Activated naive CD4-positive, alpha-beta T cell treated with anti-CD3 and anti-CD28 coated beads, Interleukin-2, amount 10 ng/mL, durations not matched to agents 7 days and 5 days (primary cell): ENCODE measurements at regions not wholly inside any gene's neighbourhood (a gene's known extent, or its start where the extent isn't known, plus 50 kb on each side); places are given as distances from the start of the nearest gene placed in this dataset.
"Not testable (repeated sequence)": the region's sequence is repeated elsewhere in the genome, so short reads cannot be mapped to it uniquely, and the experiment has no call there.

ENCODE experiments used
- CTCF ChIA-PET: fragments of 350-600 bp; sonication (Branson Sonifier 250); formaldehyde crosslinking; loops from one replicate; lab custom pipeline; 2021; ENCODE audit warnings: antibody characterized with exemption; lab: Charles Lee
- DNase-seq: peaks from one replicate; pipeline ENCODE4 v3.0.0-alpha.2; 2020
- H3K27ac Mint-ChIP-seq: one replicate; pipeline ENCODE4 v1.8.0; 2021; ENCODE audit warnings: mild to moderate bottlenecking, moderate library complexity, mixed read lengths
- H3K27me3 Mint-ChIP-seq: one replicate; pipeline ENCODE4 v1.8.0; 2021; ENCODE audit warnings: mild to moderate bottlenecking, mixed read lengths
- H3K36me3 Mint-ChIP-seq: one replicate; pipeline ENCODE4 v1.8.0; 2021; ENCODE audit warnings: mixed read lengths
- H3K4me1 Mint-ChIP-seq: one replicate; pipeline ENCODE4 v1.8.0; 2021; ENCODE audit warnings: mixed read lengths
- H3K4me3 Mint-ChIP-seq: one replicate; pipeline ENCODE4 v1.8.0; 2021; ENCODE audit warnings: mild to moderate bottlenecking, moderate library complexity, mixed read lengths
- H3K9me3 Mint-ChIP-seq: one replicate; pipeline ENCODE4 v1.8.0; 2021; ENCODE audit warnings: mixed read lengths

DNA sequence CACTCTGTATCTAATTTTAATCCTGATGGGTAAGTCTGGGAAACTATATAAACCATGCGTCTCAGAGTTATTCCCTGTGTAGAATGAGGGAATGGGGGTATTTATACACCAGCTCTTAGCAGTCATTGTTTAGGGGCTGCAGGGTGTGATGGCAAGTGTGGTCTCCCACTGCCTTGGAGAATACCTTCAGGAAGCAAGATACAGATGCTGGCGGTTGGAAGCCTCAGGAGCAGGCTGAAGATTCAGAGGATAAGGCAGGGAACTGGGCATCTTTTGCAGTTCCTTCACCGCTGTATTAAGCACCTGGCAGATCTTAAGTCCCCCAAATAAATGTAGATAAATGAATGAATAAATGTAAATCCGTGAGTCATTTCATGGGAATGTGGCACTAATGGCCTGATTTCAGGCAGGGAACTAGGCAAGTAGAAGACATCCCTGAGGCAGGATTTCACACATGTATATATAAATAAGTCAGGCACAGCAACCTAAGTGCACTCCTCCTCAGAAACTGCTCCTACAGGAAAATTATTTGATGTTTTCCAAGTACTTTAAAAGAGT lies 209.2 kb upstream of the GADL1 start:
- no peak for DNase-seq
- H3K9me3 Mint-ChIP-seq: peaks cover 1% of the 10 kb centered on the region
- H3K36me3 Mint-ChIP-seq: no peaks in the 10 kb centered on the region
- peaks cover 16% of the 10 kb centered on the region for H3K4me1 Mint-ChIP-seq
- H3K27ac Mint-ChIP-seq: no peak overlapping the region
- CTCF ChIA-PET: no interaction called here
- H3K4me3 Mint-ChIP-seq: no peak overlapping the region
- H3K27me3 Mint-ChIP-seq: no peaks in the 10 kb centered on the region

DNA sequence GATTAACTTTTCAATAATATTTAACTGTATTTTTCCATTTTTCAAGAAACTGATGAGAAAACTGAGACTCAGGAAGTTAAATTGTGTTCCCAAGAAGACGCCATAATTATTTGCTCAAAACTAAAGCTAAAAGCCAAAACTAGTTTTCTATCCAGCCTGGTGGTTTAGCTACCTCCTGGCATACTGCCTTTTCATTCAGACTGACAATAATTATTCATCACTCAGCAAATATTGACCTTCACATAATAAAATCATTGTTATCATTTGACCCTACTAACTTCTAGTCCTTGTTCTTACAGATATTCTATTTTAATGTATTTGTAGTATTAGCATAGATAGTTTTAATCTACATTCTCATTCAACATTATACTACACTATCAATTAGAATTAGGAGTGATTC lies 210.6 kb upstream of the GADL1 start:
- H3K36me3 Mint-ChIP-seq: no peaks in the 10 kb centered on the region
- peaks cover 1% of the 10 kb centered on the region for H3K9me3 Mint-ChIP-seq
- H3K27me3 Mint-ChIP-seq: no peaks in the 10 kb centered on the region
- H3K4me3 Mint-ChIP-seq: no peak overlapping the region
- H3K27ac Mint-ChIP-seq: no peak overlapping the region
- no peak for DNase-seq
- CTCF ChIA-PET: interaction anchor here (0.9 to 1.0 kb wide), 2 partner anchors 9 to 11 kb away, joined by 3 to 4 read pairs; no protein-coding TSS in a partner anchor
- H3K4me1 Mint-ChIP-seq: peaks cover 16% of the 10 kb centered on the region

DNA sequence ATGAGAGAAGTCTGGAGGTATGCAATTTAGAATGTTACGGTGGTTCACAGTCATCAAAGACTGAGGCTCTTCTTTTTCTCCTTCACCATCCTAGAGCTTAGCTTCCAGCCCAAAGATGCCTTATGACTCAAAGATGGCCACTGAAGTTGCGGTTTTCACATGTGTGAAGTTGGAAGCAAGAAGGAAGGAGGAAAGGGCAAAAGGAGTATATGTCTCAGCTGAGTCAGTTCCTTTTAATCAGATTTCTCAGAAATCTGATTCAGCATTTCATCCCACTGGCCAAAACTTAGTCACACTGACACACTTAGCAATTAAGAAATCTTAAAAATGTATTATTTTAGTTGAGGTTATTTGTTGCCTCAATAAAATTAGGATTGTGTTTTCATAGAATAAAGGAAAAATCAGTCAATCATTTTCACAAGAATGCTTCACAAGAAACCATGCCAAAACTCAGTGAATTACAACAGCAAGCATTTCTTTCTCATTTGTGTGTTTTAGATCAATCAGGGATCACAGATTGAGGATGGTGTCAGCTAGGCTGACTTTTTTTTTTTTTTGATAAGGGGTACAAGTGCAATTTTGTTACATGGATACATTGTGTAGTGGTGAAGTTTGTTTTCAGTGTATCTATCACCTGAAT lies 211.1 kb upstream of the GADL1 start:
- CTCF ChIA-PET: interaction anchor here (0.9 to 1.0 kb wide), 2 partner anchors 9 to 12 kb away, joined by 3 to 4 read pairs; no protein-coding TSS in a partner anchor

DNA sequence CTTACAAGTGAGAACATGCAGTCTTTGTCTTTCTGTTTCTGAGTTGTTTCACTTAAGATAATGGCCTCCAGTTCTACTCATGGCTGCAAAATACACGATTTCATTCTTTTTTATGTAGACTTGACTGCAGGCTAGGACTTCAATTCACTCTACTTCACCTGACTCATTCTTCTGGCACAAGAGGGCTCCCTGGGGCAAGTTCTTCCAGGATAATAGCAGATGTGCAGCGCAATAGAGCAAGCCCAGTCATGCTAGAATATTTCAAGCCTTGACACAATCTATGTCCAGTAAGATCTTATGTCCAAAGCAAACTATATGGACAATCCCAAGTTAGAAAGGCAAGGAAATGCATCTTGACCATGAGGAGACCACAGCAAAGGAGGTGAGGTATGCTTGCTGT lies 211.7 kb upstream of the GADL1 start:
- Mint-ChIP-seq H3K27me3 (no peaks in the 10 kb centered on the region), H3K4me1 (peaks cover 16% of the 10 kb centered on the region), H3K27ac (no peak overlapping the region), H3K4me3 (no peak overlapping the region), H3K9me3 (peaks cover 4% of the 10 kb centered on the region), H3K36me3 (no peaks in the 10 kb centered on the region)
- DNase-seq: no peak
- CTCF ChIA-PET: no interaction called here

More for the DNA sequence above, 211.1 kb upstream of the GADL1 start:
- DNase-seq: no peak
- H3K27me3 Mint-ChIP-seq: no peaks in the 10 kb centered on the region
- H3K4me3 Mint-ChIP-seq: no peak overlapping the region
- H3K36me3 Mint-ChIP-seq: no peaks in the 10 kb centered on the region
- peaks cover 1% of the 10 kb centered on the region for H3K9me3 Mint-ChIP-seq
- no peak overlapping the region for H3K27ac Mint-ChIP-seq
- peaks cover 16% of the 10 kb centered on the region for H3K4me1 Mint-ChIP-seq

DNA sequence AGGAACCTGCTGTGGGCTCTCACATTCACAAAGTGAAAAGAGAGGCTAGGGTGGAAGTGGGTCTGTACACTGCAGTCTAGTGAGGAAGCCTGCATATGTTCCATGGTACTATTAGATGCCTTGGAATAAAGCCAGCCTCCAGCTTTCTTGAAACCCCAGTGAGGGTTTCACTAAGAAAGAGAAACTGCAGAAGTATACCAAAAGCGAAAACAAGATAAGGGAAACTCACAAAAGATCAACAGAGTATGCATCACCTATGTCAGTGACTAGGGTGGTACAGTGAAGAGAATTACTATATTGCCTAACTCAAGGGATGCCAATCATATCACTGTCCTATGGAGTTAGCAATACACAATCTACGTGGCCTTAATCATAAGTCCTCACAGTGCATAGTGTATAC lies 212.5 kb upstream of the GADL1 start:
- Mint-ChIP-seq H3K27ac (no peak overlapping the region), H3K4me1 (peaks cover 16% of the 10 kb centered on the region), H3K36me3 (no peaks in the 10 kb centered on the region), H3K27me3 (no peaks in the 10 kb centered on the region), H3K4me3 (no peak overlapping the region), H3K9me3 (peaks cover 7% of the 10 kb centered on the region)
- CTCF ChIA-PET: no interaction called here
- DNase-seq: no peak

DNA sequence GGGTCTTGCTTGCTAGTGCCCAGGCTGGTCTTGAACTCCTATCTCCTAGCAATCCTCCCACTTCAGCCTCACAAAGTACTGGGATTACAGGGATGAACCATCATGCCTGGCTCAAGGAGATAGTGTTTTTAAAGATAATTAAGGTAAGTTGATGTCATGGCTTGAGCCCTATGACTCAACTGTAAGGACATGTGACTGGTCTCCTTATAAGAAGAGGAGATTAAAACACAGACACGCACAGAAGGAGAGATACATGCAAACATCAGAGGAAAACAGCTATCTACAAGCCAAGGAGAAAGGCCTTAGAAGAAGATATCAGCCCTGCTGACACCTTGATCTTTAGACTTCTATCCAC lies 220.4 kb upstream of the GADL1 start:
- Mint-ChIP-seq H3K27me3 (no peaks in the 10 kb centered on the region), H3K9me3 (peaks cover 11% of the 10 kb centered on the region), H3K4me1 (peaks cover 3% of the 10 kb centered on the region), H3K27ac (no peak overlapping the region), H3K36me3 (no peaks in the 10 kb centered on the region), H3K4me3 (no peak overlapping the region)
- DNase-seq: no peak
- CTCF ChIA-PET: no interaction called here

DNA sequence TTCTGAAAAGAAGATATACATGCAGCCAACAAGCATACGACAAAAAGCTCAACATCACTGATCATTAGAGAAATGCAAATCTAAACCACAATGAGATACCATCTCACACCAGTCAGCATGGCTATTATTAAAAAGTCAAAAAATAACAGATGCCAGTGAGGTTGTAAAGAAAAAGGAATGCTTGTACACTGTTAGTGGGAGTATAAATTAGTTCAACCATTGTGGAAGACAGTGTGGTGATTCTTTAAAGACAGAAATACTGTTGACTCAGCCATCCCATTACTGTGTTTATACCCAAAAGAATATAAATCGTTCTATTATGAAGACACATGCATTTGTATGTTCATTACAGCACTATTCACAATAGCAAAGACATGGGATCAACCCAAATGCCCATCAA lies 221.1 kb upstream of the GADL1 start:
- CTCF ChIA-PET: interaction anchor here (1.1 kb wide), 1 partner anchor 321 kb away, joined by 3 read pairs; no protein-coding TSS in a partner anchor
- H3K4me3 Mint-ChIP-seq, H3K4me1 Mint-ChIP-seq, H3K27me3 Mint-ChIP-seq, DNase-seq, H3K27ac Mint-ChIP-seq, H3K36me3 Mint-ChIP-seq: not testable (repeated sequence)
- peaks cover 11% of the 10 kb centered on the region for H3K9me3 Mint-ChIP-seq

DNA sequence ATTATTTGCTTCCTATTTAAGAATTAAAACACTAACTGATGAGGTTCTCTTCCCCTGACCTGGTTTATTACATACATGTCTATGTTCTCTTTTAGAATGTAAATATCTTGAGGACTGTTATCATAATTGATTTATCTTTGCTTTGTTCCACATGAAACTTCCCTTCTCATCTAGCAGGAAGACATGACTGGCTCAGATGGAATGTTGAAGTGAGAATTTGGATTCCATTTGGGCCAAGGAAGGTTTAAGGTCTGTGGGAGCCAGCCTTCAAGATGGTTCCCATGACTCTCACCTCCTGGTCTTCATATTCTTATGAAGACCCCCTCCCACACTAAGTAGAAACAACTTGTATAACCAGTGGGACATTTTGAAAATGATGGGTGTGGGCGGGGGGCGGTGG lies 222.2 kb upstream of the GADL1 start:
- no peaks in the 10 kb centered on the region for H3K27me3 Mint-ChIP-seq

DNA sequence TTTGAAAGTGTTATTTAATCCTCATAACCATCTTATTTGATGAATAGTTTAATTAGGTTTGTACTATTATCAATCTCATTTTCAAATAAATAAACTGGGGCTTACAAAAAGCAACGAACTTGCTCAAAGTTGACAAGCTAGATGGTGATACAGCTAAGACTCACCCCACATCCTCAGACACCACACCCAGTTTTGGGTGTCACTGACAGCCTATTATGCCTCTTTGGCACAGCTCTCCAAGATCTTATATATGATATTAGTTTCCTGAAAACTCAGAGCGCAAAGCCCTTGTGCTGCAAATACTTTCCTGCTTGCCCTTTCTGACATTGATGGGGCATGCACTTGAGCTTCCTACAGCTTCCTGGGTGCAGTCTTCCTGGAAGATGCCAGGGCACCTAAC lies 223.4 kb upstream of the GADL1 start:
- Mint-ChIP-seq H3K27ac (no peak overlapping the region), H3K36me3 (no peaks in the 10 kb centered on the region), H3K4me3 (no peak overlapping the region), H3K4me1 (peaks cover 3% of the 10 kb centered on the region), H3K9me3 (peaks cover 5% of the 10 kb centered on the region), H3K27me3 (no peaks in the 10 kb centered on the region)
- CTCF ChIA-PET: no interaction called here
- DNase-seq: no peak

More for the DNA sequence above, 222.2 kb upstream of the GADL1 start:
- Mint-ChIP-seq H3K27ac (no peak overlapping the region), H3K9me3 (peaks cover 6% of the 10 kb centered on the region), H3K36me3 (no peaks in the 10 kb centered on the region), H3K4me3 (no peak overlapping the region), H3K4me1 (peaks cover 3% of the 10 kb centered on the region)
- CTCF ChIA-PET: interaction anchor here (1.1 kb wide), 1 partner anchor 320 kb away, joined by 3 read pairs; no protein-coding TSS in a partner anchor
- DNase-seq: no peak

DNA sequence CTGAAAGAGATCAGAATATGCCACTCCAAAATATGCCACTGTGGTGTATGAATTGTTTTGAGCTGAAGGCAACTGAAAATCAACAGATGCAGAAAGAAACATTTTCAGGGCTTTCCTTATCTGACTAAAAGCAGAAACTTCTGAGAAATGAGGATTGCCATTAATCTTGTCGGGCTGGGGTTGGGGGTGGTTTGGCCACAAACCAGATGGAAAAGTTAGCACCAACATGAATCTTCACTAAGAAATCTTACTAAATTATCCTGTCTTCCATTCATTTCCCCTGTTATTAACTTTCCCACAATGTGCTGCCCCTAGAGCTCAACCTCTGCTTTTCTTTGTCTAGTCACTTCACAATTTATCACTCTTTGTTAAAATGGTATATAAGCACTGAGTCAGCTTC lies 229.9 kb upstream of the GADL1 start:
- Mint-ChIP-seq H3K27me3 (no peaks in the 10 kb centered on the region), H3K9me3 (peaks cover 8% of the 10 kb centered on the region), H3K4me1 (no peaks in the 10 kb centered on the region), H3K27ac (no peak overlapping the region), H3K36me3 (no peaks in the 10 kb centered on the region), H3K4me3 (no peak overlapping the region)
- DNase-seq: no peak
- CTCF ChIA-PET: no interaction called here

DNA sequence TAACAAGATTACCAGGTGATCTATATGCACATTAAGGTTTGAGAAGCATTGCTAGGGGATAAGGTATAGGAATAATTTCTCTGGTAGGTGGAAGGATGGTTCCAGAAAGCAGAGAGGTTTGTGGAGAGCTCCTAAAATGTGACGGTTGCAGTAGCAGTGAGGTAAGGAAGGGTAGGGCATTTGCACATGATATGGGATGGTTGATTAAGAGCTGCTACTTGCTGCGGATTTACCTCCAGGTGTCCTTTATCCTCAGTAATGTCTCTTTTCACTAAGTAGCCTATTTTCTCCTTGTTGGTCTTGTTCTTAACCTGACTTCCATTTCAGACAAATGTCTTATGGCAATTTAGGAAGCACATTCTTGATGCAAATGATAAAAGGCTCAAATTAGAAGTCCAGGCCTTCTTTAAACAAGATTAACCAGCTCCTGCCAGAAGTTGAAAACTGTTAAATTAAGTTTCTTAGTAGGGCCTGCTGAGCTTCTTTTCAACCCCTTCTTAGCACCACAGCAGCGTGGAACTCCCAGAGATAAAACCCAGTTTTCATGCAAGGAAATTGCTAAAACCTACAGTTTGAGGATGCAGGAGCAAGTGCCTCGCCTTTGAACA lies 231.1 kb upstream of the GADL1 start:
- Mint-ChIP-seq H3K4me3 (no peak overlapping the region), H3K4me1 (no peaks in the 10 kb centered on the region), H3K36me3 (no peaks in the 10 kb centered on the region), H3K27ac (no peak overlapping the region), H3K27me3 (no peaks in the 10 kb centered on the region), H3K9me3 (peaks cover 8% of the 10 kb centered on the region)
- CTCF ChIA-PET: no interaction called here
- DNase-seq: no peak

DNA sequence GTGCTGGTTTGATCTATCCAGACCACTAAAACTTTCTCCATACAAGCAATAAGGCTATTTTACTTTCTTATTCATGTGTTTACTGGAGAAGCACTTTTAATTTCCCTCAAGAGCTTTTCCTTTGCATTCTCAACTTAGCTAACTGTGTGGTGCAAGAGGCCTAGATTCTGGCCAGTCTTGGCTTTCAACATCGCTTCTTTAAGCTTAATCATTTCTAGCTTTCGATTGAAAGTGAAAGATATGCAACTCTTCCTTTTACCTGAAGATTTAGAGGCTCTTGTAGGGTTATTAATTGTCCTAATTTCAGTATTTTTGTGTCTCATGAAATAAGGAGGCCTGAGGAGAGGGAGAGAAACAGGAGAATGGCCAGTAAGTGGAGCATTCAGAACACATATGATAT lies 234.8 kb upstream of the GADL1 start:
- H3K36me3 Mint-ChIP-seq: no peaks in the 10 kb centered on the region
- H3K4me1 Mint-ChIP-seq: no peaks in the 10 kb centered on the region
- no peak for DNase-seq
- CTCF ChIA-PET: interaction anchor here (1.7 kb wide), 1 partner anchor 359 kb away, joined by 8 read pairs; no protein-coding TSS in a partner anchor
- H3K9me3 Mint-ChIP-seq: peaks cover 7% of the 10 kb centered on the region
- H3K27me3 Mint-ChIP-seq: no peaks in the 10 kb centered on the region
- no peak overlapping the region for H3K27ac Mint-ChIP-seq
- no peak overlapping the region for H3K4me3 Mint-ChIP-seq

DNA sequence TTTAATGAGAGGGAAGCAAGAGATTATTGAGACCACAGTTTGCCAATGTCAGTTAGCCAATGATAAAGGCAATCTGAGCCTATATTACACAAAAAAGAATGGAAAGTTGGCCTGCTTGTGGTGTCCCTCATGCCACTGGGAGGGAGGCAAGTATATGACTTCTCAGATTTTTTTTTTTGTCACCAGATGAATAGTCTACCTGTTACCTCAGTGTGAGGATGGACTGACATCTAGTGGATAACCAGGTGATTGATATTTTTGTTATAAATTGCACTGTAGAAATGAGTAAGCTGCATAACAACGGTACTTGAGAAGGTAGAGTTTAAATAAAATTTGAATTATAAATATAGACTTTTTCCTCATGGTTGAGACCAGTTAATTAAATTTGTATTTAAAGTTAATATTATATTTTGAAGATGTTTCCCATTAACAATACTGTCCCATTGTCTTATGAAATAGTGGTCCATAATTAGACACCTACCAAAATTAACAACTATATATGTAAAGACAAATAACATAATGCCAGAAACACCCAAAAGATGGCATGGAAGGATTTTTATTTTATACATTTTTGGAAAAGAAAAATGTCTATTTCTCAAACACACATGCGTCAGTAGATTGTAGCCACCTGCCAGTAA lies 237.8 kb upstream of the GADL1 start:
- Mint-ChIP-seq H3K27ac (no peak overlapping the region), H3K4me1 (no peaks in the 10 kb centered on the region), H3K9me3 (peaks cover 3% of the 10 kb centered on the region), H3K27me3 (no peaks in the 10 kb centered on the region), H3K36me3 (peaks cover 4% of the 10 kb centered on the region), H3K4me3 (no peak overlapping the region)
- DNase-seq: no peak
- CTCF ChIA-PET: interaction anchor here (0.6 to 1.8 kb wide), 8 partner anchors 9 to 1089 kb away, joined by 3 to 6 read pairs (median 4); no protein-coding TSS in a partner anchor

DNA sequence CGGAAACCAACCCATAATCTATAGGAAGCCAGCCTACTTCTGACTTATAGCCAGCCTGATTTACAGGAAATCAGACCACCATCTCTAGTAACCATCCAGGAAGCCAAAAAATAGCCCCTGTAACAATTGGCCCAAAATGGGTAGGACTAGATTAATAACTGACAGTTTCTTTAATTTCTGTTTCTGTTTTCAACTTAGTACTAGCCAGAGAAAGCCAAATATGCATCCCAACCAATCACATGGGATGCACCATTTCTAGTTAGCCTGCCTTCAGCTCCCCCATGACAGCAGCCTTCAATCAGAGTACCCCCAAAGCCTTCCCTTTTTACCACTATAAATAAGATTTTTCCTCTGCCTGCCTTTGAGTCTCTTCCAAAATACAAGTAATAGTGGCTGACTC lies 239.1 kb upstream of the GADL1 start:
- CTCF ChIA-PET: no interaction called here
- DNase-seq: no peak
- Mint-ChIP-seq H3K9me3 (peaks cover 3% of the 10 kb centered on the region), H3K27ac (no peak overlapping the region), H3K27me3 (no peaks in the 10 kb centered on the region), H3K36me3 (peaks cover 4% of the 10 kb centered on the region), H3K4me1 (no peaks in the 10 kb centered on the region), H3K4me3 (no peak overlapping the region)
